ENCODE measurements at regions not wholly inside any gene's neighbourhood (a gene's known extent, or its start where the extent isn't known, plus 50 kb on each side); places are given as distances from the start of the nearest gene placed in this dataset.

DNA sequence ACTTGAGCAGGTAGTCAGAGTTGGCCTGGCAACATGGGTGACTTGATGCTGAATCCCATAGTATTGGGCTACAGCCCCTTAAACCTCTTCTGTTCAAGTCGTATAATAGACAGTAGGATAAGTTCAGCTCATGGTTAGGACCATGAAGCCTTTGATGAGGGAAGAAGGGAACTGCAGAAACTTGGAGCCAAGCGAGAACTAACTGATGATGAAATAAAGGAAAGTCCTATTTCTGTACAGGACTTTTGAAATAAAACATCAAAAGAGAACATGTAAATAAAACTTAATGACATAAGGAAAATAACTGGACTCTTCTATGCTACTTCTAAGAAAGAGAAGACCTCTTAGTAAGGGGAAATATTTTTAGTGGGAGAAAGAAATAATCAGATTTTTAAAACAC lies 51.2 kb upstream of the UGP2 start:
- DNase-seq (ENCODE audit: low spot score): no peak
- in situ Hi-C loops (cut with MboI; ENCODE audit: low pct_unique_long_range_greater_than_20kb, low sequenced_read_pairs, unreplicated experiment): no loop called here
- TF ChIP-seq, protein P1, sequence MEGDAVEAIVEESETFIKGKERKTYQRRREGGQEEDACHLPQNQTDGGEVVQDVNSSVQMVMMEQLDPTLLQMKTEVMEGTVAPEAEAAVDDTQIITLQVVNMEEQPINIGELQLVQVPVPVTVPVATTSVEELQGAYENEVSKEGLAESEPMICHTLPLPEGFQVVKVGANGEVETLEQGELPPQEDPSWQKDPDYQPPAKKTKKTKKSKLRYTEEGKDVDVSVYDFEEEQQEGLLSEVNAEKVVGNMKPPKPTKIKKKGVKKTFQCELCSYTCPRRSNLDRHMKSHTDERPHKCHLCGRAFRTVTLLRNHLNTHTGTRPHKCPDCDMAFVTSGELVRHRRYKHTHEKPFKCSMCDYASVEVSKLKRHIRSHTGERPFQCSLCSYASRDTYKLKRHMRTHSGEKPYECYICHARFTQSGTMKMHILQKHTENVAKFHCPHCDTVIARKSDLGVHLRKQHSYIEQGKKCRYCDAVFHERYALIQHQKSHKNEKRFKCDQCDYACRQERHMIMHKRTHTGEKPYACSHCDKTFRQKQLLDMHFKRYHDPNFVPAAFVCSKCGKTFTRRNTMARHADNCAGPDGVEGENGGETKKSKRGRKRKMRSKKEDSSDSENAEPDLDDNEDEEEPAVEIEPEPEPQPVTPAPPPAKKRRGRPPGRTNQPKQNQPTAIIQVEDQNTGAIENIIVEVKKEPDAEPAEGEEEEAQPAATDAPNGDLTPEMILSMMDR (IDR thresholded peaks at IDR 0.05; ENCODE audit: extremely low read depth, insufficient read depth, missing control alignments): no peak

DNA sequence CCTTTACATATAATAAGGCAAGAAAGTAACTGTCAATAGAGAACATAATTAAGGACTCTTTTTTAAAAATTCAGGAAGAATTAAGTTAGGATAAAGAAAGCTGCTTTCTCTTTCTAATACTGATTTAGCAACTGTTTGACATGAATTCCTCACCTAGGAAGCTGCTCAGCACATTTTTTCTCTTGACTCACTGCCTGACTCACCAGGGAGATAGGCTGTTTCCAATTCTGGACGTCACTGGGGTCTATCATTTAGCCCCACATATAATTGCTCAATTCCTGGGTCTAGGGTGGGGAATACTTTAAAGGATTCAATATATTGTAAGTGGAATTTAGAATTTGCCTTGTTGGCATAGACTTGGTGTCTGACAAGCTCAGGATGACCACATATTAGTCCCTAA lies 50.8 kb upstream of the UGP2 start:
- in situ Hi-C loops (cut with MboI; ENCODE audit: low pct_unique_long_range_greater_than_20kb, low sequenced_read_pairs, unreplicated experiment): no loop called here
- no peak for DNase-seq (ENCODE audit: low spot score)
- TF ChIP-seq, protein P1 (IDR thresholded peaks at IDR 0.05; ENCODE audit: extremely low read depth, insufficient read depth, missing control alignments): no peak

DNA sequence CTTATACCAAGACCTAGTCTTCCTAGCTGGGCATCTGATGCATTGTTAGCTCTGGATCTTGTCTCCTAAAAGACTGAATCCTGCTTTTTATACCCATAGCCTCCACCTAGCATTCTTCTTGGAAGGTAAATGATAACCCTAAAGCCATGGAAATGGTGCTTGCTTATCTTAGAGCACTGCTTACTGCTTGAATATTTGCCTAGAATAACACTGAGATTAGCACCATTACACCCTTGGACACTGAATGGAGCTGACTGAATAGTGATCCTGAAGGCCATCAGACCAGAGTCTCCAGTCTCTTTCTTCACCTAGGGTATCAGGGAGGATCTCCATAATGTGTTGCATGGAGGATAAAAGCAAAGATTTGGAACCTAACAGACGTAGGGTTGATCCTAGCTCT lies 50.3 kb upstream of the UGP2 start:
- DNase-seq (ENCODE audit: low spot score): no peak
- in situ Hi-C loops (cut with MboI; ENCODE audit: low pct_unique_long_range_greater_than_20kb, low sequenced_read_pairs, unreplicated experiment): no loop called here
- TF ChIP-seq, protein P1 (IDR thresholded peaks at IDR 0.05; ENCODE audit: extremely low read depth, insufficient read depth, missing control alignments): no peak
